ENCODE measurements at regions not wholly inside any gene's neighbourhood (a gene's known extent, or its start where the extent isn't known, plus 50 kb on each side); places are given as distances from the start of the nearest gene placed in this dataset.

DNA sequence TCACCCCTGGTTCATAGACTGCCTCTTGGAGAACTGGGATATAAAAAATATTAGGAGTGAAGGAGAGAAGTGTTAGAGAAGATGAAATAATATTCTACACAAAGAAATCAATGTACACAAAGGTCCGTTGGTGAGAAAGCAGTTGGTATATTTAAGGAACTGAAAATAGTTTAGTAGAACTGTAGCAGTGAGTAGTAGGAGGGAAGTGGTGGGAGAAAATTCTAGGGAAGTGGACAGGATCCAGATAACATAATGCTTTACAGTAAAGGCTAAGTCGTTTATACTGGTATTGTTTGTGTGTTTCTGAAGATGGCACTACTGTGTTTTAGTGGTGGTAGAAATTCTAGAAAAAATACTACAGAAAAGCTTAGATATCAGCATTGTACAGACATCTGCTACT, 120.8 kb upstream of the CHORDC1 start:
- ChIA-PET CTCF (no interaction called here), POLR2A (no interaction called here)
- H3K36me3 ChIP-seq (replicated peaks in 1 of 2; ENCODE audit: control insufficient read depth in 1 of 2, insufficient read depth in 2 of 2, low read length in 1 of 2), result no peaks in the 10 kb centered on the region
- H3K9ac ChIP-seq, result no peak overlapping the region
- H3F3A ChIP-seq (replicated peaks; ENCODE audit: insufficient read depth), result no peaks in the 10 kb centered on the region
- no peaks in the 10 kb centered on the region for H3K27me3 ChIP-seq (ENCODE audit: insufficient read depth)
- 21% methylated on average over 2 of the region's 2 CpGs for WGBS (ENCODE audit: low lambda C conversion rate)
- no peak for DNase-seq
- no peaks in the 10 kb centered on the region for H3K79me2 ChIP-seq (ENCODE audit: insufficient read depth)
- no peaks in the 10 kb centered on the region for H3K9me3 ChIP-seq
- H3K4me3 ChIP-seq (ENCODE audit: low read depth in 2 of 2, low read length in 1 of 2), result no peak overlapping the region
- H3K27ac ChIP-seq (ENCODE audit: low read depth in 2 of 2, low read length in 1 of 2), result no peak overlapping the region
- no peaks in the 10 kb centered on the region for H3K9me2 ChIP-seq
- no peak overlapping the region for H2AFZ ChIP-seq (ENCODE audit: low read depth)
- no peaks in the 10 kb centered on the region for H3K4me1 ChIP-seq (ENCODE audit: control insufficient read depth in 1 of 2, insufficient read depth in 2 of 2, low read depth in 1 of 2, low read length in 1 of 2)
- no peak for TF ChIP-seq CHD2 (IDR thresholded peaks at IDR 0.05; ENCODE audit: low read length, partially characterized antibody)
- no peak for TF ChIP-seq RXRA (IDR thresholded peaks at IDR 0.05; ENCODE audit: borderline replicate concordance, low read depth)
- TF ChIP-seq, protein P1, sequence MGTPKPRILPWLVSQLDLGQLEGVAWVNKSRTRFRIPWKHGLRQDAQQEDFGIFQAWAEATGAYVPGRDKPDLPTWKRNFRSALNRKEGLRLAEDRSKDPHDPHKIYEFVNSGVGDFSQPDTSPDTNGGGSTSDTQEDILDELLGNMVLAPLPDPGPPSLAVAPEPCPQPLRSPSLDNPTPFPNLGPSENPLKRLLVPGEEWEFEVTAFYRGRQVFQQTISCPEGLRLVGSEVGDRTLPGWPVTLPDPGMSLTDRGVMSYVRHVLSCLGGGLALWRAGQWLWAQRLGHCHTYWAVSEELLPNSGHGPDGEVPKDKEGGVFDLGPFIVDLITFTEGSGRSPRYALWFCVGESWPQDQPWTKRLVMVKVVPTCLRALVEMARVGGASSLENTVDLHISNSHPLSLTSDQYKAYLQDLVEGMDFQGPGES (IDR thresholded peaks at IDR 0.05; ENCODE audit: low read depth, low read length), result no peak
- TF ChIP-seq, protein P2, sequence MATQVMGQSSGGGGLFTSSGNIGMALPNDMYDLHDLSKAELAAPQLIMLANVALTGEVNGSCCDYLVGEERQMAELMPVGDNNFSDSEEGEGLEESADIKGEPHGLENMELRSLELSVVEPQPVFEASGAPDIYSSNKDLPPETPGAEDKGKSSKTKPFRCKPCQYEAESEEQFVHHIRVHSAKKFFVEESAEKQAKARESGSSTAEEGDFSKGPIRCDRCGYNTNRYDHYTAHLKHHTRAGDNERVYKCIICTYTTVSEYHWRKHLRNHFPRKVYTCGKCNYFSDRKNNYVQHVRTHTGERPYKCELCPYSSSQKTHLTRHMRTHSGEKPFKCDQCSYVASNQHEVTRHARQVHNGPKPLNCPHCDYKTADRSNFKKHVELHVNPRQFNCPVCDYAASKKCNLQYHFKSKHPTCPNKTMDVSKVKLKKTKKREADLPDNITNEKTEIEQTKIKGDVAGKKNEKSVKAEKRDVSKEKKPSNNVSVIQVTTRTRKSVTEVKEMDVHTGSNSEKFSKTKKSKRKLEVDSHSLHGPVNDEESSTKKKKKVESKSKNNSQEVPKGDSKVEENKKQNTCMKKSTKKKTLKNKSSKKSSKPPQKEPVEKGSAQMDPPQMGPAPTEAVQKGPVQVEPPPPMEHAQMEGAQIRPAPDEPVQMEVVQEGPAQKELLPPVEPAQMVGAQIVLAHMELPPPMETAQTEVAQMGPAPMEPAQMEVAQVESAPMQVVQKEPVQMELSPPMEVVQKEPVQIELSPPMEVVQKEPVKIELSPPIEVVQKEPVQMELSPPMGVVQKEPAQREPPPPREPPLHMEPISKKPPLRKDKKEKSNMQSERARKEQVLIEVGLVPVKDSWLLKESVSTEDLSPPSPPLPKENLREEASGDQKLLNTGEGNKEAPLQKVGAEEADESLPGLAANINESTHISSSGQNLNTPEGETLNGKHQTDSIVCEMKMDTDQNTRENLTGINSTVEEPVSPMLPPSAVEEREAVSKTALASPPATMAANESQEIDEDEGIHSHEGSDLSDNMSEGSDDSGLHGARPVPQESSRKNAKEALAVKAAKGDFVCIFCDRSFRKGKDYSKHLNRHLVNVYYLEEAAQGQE (IDR thresholded peaks at IDR 0.05; ENCODE audit: low read depth, low read length), result no peak
- TF ChIP-seq MEF2A (IDR thresholded peaks at IDR 0.05; ENCODE audit: borderline replicate concordance, low read depth), result no peak
- TF ChIP-seq ELF1 (IDR thresholded peaks at IDR 0.05), result no peak
- TF ChIP-seq GABPA (IDR thresholded peaks at IDR 0.05; ENCODE audit: low read depth), result no peak
- TF ChIP-seq, protein P3, sequence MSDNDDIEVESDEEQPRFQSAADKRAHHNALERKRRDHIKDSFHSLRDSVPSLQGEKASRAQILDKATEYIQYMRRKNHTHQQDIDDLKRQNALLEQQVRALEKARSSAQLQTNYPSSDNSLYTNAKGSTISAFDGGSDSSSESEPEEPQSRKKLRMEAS (IDR thresholded peaks at IDR 0.05; ENCODE audit: low read depth), result no peak
- TF ChIP-seq FOXM1 (IDR thresholded peaks at IDR 0.05; ENCODE audit: low read depth), result no peak
- TF ChIP-seq JUND (IDR thresholded peaks at IDR 0.05), result no peak
- no peak for TF ChIP-seq TCF12 (IDR thresholded peaks at IDR 0.05)
- no peak for TF ChIP-seq TEAD4 (IDR thresholded peaks at IDR 0.05; ENCODE audit: borderline replicate concordance, insufficient read depth)
- no peak for TF ChIP-seq NRF1 (IDR thresholded peaks at IDR 0.05; ENCODE audit: low read depth, low read length)
- TF ChIP-seq, protein P4, sequence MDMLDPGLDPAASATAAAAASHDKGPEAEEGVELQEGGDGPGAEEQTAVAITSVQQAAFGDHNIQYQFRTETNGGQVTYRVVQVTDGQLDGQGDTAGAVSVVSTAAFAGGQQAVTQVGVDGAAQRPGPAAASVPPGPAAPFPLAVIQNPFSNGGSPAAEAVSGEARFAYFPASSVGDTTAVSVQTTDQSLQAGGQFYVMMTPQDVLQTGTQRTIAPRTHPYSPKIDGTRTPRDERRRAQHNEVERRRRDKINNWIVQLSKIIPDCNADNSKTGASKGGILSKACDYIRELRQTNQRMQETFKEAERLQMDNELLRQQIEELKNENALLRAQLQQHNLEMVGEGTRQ (IDR thresholded peaks at IDR 0.05; ENCODE audit: borderline replicate concordance, low read depth, low read length), result no peak
- TF ChIP-seq, protein P5, sequence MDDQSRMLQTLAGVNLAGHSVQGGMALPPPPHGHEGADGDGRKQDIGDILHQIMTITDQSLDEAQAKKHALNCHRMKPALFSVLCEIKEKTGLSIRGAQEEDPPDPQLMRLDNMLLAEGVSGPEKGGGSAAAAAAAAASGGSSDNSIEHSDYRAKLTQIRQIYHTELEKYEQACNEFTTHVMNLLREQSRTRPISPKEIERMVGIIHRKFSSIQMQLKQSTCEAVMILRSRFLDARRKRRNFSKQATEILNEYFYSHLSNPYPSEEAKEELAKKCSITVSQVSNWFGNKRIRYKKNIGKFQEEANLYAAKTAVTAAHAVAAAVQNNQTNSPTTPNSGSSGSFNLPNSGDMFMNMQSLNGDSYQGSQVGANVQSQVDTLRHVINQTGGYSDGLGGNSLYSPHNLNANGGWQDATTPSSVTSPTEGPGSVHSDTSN (IDR thresholded peaks at IDR 0.05), result no peak
- TF ChIP-seq GATA2 (CRISPR knock-in tag; IDR thresholded peaks at IDR 0.05), result no peak
- no peak for TF ChIP-seq RAD21 (IDR thresholded peaks at IDR 0.05; ENCODE audit: low read length)
- TF ChIP-seq YY1 (IDR thresholded peaks at IDR 0.05; ENCODE audit: low read depth), result no peak
- no peak for TF ChIP-seq EZH2phosphoT487 (IDR thresholded peaks at IDR 0.05; ENCODE audit: borderline replicate concordance, low read depth)
- no peak overlapping the region for H3K4me2 ChIP-seq
- no peaks in the 10 kb centered on the region for H4K20me1 ChIP-seq (ENCODE audit: insufficient read depth)

Measured in SK-N-SH (cell line).